ENCODE measurements at regions not wholly inside any gene's neighbourhood (a gene's known extent, or its start where the extent isn't known, plus 50 kb on each side); places are given as distances from the start of the nearest gene placed in this dataset.

DNA sequence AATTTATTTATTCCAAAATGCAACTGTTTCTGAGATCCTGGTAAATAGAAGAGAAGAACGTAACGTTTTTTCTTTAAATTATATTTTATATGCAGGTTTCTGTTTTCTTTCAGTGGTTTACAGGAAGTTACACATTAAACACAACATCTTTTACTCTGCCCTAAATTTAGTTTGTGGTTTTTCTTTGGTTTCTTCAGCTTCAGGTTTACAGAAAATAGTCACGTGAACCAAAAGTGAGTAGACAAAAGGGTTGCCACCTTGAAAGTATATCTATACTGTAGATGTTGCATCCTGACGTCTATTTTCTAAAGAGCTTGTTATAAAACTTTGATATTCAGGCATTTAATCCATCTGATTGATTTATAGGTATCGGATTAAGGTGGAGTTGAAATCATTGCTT is 1236.6 kb downstream of the MAT2B start:
- Histone ChIP-seq H3K27ac (ENCODE audit: low read length) (no peak overlapping the region), H3K27me3 (ENCODE audit: control insufficient read depth, insufficient read depth, low read length) (no peaks in the 10 kb centered on the region), H3K4me3 (ENCODE audit: low read length) (no peak overlapping the region), H3K36me3 (ENCODE audit: control insufficient read depth, insufficient read depth, low read length) (no peaks in the 10 kb centered on the region), H3K4me1 (ENCODE audit: control insufficient read depth, insufficient read depth, low read length) (no peaks in the 10 kb centered on the region), H3K9me3 (ENCODE audit: control insufficient read depth, insufficient read depth, low read length) (no peaks in the 10 kb centered on the region)
- WGBS (ENCODE audit: insufficient coverage, insufficient read length), result no CpG with 5 or more reads among the region's 5 CpGs
- DNase-seq (ENCODE audit: low read depth, low spot score), result no peak

DNA sequence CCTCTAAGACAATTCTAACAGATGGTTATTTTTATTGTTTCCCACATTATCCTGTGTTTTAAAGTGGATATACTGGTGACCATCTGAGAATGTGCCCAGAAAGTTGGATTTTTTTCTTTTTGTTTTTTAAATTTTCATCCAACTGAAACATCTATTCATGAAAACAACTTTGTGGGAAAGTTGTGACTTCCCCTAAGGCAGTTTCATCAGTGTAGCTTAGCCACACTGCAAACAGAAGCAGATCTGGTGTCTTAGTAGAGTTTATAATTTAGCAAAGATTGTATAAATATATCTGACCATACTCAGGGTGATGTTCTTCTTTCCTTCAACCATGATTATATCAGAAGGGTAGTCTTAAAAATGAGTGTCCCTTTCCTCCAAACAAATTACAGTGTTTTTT is 1241.3 kb downstream of the MAT2B start:
- Histone ChIP-seq H3K27me3 (ENCODE audit: control insufficient read depth, insufficient read depth, low read length) (no peaks in the 10 kb centered on the region), H3K4me3 (ENCODE audit: low read length) (no peak overlapping the region), H3K4me1 (ENCODE audit: control insufficient read depth, insufficient read depth, low read length) (no peaks in the 10 kb centered on the region), H3K36me3 (ENCODE audit: control insufficient read depth, insufficient read depth, low read length) (no peaks in the 10 kb centered on the region), H3K27ac (ENCODE audit: low read length) (no peak overlapping the region), H3K9me3 (ENCODE audit: control insufficient read depth, insufficient read depth, low read length) (no peaks in the 10 kb centered on the region)
- no peak for DNase-seq (ENCODE audit: low read depth, low spot score)

DNA sequence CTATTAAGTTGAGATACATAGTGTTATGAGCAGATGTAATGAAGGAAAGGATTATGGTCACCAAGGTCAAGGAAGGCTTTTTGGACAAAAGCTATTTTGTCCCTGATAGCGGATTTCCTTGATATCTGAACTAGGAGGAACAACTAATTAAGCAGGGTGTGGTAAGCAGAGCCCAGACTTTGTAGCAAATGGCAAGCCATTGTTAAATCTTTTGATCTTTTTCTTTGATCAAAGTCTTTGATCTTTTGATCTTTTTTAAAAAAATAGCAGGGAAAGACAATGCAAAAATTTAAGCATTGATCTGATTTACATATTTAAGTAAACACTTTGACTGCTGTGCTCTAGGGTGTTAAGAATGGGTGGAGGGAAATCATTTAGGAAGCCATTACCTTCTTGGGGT is 1242.0 kb downstream of the MAT2B start:
- H3K27ac ChIP-seq (ENCODE audit: low read length), result no peak overlapping the region
- no peaks in the 10 kb centered on the region for H3K4me1 ChIP-seq (ENCODE audit: control insufficient read depth, insufficient read depth, low read length)
- no peaks in the 10 kb centered on the region for H3K9me3 ChIP-seq (ENCODE audit: control insufficient read depth, insufficient read depth, low read length)
- H3K36me3 ChIP-seq (ENCODE audit: control insufficient read depth, insufficient read depth, low read length), result no peaks in the 10 kb centered on the region
- DNase-seq (ENCODE audit: low read depth, low spot score), result no peak
- WGBS (ENCODE audit: insufficient coverage, insufficient read length), result no CpG with 5 or more reads among the region's 1 CpG
- H3K27me3 ChIP-seq (ENCODE audit: control insufficient read depth, insufficient read depth, low read length), result no peaks in the 10 kb centered on the region
- no peak overlapping the region for H3K4me3 ChIP-seq (ENCODE audit: low read length)

DNA sequence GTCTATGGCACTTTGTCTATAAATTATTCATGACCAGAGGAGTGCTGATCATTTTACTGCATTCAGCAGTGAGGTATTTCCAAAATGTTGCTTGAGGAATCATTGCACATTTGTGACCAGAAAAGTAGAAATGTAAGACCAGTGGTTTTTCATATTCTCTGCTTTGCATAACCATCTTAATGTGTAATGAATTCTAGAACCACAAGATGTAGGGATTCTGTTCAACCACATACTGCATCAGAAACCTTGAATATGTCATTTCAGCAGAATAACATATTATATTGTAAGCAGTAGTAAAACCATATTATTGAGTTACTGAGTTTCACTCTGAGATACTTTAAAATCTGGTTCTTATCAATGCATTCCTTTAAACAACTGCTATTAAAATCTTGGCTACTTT is 1243.4 kb downstream of the MAT2B start:
- DNase-seq (ENCODE audit: low read depth, low spot score), result no peak
- H3K27ac ChIP-seq (ENCODE audit: low read length), result no peak overlapping the region
- H3K36me3 ChIP-seq (ENCODE audit: control insufficient read depth, insufficient read depth, low read length), result no peaks in the 10 kb centered on the region
- no peaks in the 10 kb centered on the region for H3K9me3 ChIP-seq (ENCODE audit: control insufficient read depth, insufficient read depth, low read length)
- H3K4me3 ChIP-seq (ENCODE audit: low read length), result no peak overlapping the region
- H3K27me3 ChIP-seq (ENCODE audit: control insufficient read depth, insufficient read depth, low read length), result no peaks in the 10 kb centered on the region
- no peaks in the 10 kb centered on the region for H3K4me1 ChIP-seq (ENCODE audit: control insufficient read depth, insufficient read depth, low read length)

DNA sequence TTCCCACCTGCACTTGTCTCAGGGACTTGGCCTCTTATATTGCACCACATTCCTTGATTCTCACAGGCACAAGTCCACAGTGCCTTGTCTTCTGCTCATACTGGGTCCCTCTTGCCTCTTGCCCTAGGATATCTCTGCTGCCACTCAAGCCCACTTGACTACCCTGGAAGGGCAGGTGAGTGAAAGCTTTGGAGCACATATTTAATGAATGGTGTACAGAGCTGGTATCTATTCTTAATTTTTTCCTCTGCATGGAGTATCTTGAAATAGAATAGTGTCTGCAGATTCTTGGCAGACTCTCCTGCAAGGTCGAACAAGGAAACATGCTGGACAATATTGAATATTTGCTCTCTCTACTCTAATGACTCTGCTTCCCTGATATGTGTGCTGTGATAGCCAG is 1248.0 kb downstream of the MAT2B start:
- no peaks in the 10 kb centered on the region for H3K27me3 ChIP-seq (ENCODE audit: control insufficient read depth, insufficient read depth, low read length)
- no peak for DNase-seq (ENCODE audit: low read depth, low spot score)
- H3K9me3 ChIP-seq (ENCODE audit: control insufficient read depth, insufficient read depth, low read length), result no peaks in the 10 kb centered on the region
- WGBS (ENCODE audit: insufficient coverage, insufficient read length), result no CpG with 5 or more reads among the region's 1 CpG
- no peak overlapping the region for H3K4me3 ChIP-seq (ENCODE audit: low read length)
- H3K36me3 ChIP-seq (ENCODE audit: control insufficient read depth, insufficient read depth, low read length), result no peaks in the 10 kb centered on the region
- H3K4me1 ChIP-seq (ENCODE audit: control insufficient read depth, insufficient read depth, low read length), result no peaks in the 10 kb centered on the region
- H3K27ac ChIP-seq (ENCODE audit: low read length), result no peak overlapping the region

DNA sequence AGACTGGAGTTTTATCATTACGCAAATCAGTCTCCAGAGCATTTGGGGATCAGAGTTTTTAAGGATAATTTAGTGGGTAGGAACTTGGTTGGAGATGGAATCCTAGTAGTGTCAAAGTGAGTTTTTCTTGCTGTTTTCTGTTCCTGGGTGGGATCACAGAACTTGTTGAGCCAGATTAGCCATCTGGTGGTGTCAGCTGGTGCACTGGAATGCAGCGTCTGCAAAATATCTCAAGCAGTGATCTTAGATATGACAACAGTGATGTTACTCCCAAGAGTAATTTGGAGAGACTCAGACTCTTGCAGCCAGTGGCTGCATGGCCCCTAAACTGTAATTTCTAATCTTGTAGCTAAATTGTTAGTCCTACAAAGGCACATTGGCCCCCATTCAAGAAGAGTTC is 1257.8 kb downstream of the MAT2B start:
- H3K9me3 ChIP-seq (ENCODE audit: control insufficient read depth, insufficient read depth, low read length), result no peaks in the 10 kb centered on the region
- no peak overlapping the region for H3K27ac ChIP-seq (ENCODE audit: low read length)
- H3K27me3 ChIP-seq (ENCODE audit: control insufficient read depth, insufficient read depth, low read length), result no peaks in the 10 kb centered on the region
- no CpG with 5 or more reads among the region's 2 CpGs for WGBS (ENCODE audit: insufficient coverage, insufficient read length)
- H3K36me3 ChIP-seq (ENCODE audit: control insufficient read depth, insufficient read depth, low read length), result no peaks in the 10 kb centered on the region
- no peak overlapping the region for H3K4me3 ChIP-seq (ENCODE audit: low read length)
- no peaks in the 10 kb centered on the region for H3K4me1 ChIP-seq (ENCODE audit: control insufficient read depth, insufficient read depth, low read length)
- DNase-seq (ENCODE audit: low read depth, low spot score), result no peak

DNA sequence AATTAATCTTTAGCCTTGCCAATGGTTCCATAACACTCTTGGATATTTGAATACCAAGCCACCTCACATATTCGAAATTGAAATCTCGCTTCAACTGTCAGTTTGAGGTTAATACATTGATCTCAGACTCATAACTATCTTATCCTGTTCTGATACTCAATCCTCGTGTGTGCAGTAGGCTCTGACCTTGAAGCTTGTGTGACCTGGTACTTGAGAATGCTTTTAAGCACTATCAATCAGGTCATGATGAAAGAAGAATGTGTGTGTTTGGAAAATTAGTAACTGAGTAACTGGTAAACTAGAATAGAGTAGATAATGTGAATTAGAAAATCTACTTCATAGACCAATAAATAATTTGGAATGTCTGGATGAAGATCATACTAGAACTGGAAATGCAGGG is 1266.7 kb downstream of the MAT2B start:
- no CpG with 5 or more reads among the region's 3 CpGs for WGBS (ENCODE audit: insufficient coverage, insufficient read length)
- H3K27ac ChIP-seq (ENCODE audit: low read length), result no peak overlapping the region
- no peaks in the 10 kb centered on the region for H3K4me1 ChIP-seq (ENCODE audit: control insufficient read depth, insufficient read depth, low read length)
- H3K27me3 ChIP-seq (ENCODE audit: control insufficient read depth, insufficient read depth, low read length), result no peaks in the 10 kb centered on the region
- H3K9me3 ChIP-seq (ENCODE audit: control insufficient read depth, insufficient read depth, low read length), result no peaks in the 10 kb centered on the region; the same call in 1 of the 2 replicates
- no peak overlapping the region for H3K4me3 ChIP-seq (ENCODE audit: low read length)
- H3K36me3 ChIP-seq (ENCODE audit: control insufficient read depth, insufficient read depth, low read length), result no peaks in the 10 kb centered on the region
- DNase-seq (ENCODE audit: low read depth, low spot score), result no peak

DNA sequence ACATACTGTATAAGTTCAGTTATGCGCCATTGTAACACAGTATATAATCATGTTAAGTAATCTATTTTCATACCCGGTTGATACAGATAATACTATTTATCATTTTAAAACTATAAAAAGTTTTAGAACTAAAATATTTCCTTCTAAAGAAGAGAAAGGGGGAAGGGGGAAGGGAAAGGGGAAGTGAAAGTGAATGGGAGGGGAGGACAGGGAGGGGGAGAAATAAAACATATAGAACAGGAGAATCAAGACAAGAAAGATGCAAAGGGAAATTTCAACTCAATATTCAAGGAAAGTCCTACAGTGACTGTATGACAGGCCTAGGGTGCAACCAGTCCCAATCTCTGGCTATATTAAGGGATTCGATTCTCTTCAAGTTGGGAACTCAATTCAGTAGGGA is 1278.8 kb downstream of the MAT2B start:
- no peaks in the 10 kb centered on the region for H3K4me1 ChIP-seq (ENCODE audit: control insufficient read depth, insufficient read depth, low read length)
- no peak overlapping the region for H3K27ac ChIP-seq (ENCODE audit: low read length)
- WGBS (ENCODE audit: insufficient coverage, insufficient read length), result no CpG with 5 or more reads among the region's 3 CpGs
- H3K9me3 ChIP-seq (ENCODE audit: control insufficient read depth, insufficient read depth, low read length), result no peaks in the 10 kb centered on the region
- H3K4me3 ChIP-seq (ENCODE audit: low read length), result no peak overlapping the region
- no peak for DNase-seq (ENCODE audit: low read depth, low spot score)
- no peaks in the 10 kb centered on the region for H3K27me3 ChIP-seq (ENCODE audit: control insufficient read depth, insufficient read depth, low read length)
- no peaks in the 10 kb centered on the region for H3K36me3 ChIP-seq (ENCODE audit: control insufficient read depth, insufficient read depth, low read length)

DNA sequence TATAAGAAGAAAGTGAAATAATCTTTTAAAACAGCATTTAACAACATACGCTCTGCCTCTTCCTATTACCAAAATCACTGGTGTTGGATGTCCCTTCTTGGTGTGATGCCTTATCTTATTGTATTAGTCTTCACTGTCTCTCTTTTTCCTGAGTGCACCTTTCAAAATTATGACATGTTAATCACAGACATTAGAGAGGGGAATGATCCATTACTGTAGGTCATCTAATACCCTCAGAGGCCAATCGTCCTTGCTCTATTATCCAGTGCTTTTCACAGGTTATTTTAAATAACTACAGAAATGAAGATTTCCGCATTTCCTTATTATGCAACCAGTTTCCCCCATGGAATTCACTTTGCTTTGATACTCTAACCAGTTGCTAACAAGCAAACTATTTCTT is 1292.7 kb downstream of the MAT2B start:
- Histone ChIP-seq H3K9me3 (ENCODE audit: control insufficient read depth, insufficient read depth, low read length) (peaks cover 5% of the 10 kb centered on the region), H3K27ac (ENCODE audit: low read length) (no peak overlapping the region), H3K36me3 (ENCODE audit: control insufficient read depth, insufficient read depth, low read length) (peaks cover 4% of the 10 kb centered on the region; the same call in 1 of the 2 replicates), H3K4me1 (ENCODE audit: control insufficient read depth, insufficient read depth, low read length) (no peaks in the 10 kb centered on the region; the same call in 1 of the 2 replicates), H3K4me3 (ENCODE audit: low read length) (no peak overlapping the region), H3K27me3 (ENCODE audit: control insufficient read depth, insufficient read depth, low read length) (no peaks in the 10 kb centered on the region)
- no CpG with 5 or more reads among the region's 3 CpGs for WGBS (ENCODE audit: insufficient coverage, insufficient read length)
- no peak for DNase-seq (ENCODE audit: low read depth, low spot score)

DNA sequence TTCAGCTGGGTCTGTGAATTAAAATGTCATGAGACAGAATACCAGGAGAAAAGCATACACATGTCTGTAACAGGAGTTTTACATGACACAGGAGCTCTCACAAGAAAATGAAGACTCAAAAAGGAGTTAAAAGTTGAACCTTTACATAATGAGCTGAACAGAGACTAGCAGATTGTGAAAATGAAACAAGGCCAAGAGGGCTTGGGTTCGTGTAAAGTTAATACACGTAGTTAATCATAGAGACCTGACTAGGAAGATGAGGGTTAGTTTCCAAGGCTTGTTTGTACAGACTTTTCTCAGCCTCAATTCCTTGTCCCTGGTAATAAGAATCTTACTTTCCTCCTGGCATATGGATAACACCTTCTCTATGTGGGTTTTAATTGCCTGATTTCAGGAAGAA is 1294.0 kb downstream of the MAT2B start:
- Histone ChIP-seq H3K4me1 (ENCODE audit: control insufficient read depth, insufficient read depth, low read length) (no peaks in the 10 kb centered on the region; the same call in 1 of the 2 replicates), H3K4me3 (ENCODE audit: low read length) (no peak overlapping the region), H3K27me3 (ENCODE audit: control insufficient read depth, insufficient read depth, low read length) (no peaks in the 10 kb centered on the region), H3K9me3 (ENCODE audit: control insufficient read depth, insufficient read depth, low read length) (peaks cover 5% of the 10 kb centered on the region), H3K27ac (ENCODE audit: low read length) (no peak overlapping the region), H3K36me3 (ENCODE audit: control insufficient read depth, insufficient read depth, low read length) (peaks cover 4% of the 10 kb centered on the region; the same call in 1 of the 2 replicates)
- DNase-seq (ENCODE audit: low read depth, low spot score), result no peak
- no CpG with 5 or more reads among the region's 2 CpGs for WGBS (ENCODE audit: insufficient coverage, insufficient read length)

DNA sequence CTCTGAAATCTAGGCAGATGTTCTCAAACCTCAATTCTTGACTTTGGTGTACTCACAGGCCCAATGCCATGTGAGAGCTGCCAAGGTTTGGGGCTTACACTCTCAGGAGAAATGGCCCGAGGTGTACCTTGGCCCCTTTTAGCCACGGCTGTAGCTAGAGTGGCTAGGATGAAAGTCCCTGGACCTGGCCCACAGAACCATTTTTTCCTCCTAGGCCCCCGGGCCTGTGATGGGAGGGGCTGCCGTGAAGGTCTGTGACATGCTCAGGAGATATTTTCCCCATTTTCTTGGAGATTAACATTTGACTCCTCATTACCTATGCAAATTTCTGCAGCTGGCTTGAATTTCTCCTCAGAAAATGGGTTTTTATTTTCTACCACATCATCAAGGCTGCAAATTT is 1296.5 kb downstream of the MAT2B start:
- no CpG with 5 or more reads among the region's 4 CpGs for WGBS (ENCODE audit: insufficient coverage, insufficient read length)
- no peaks in the 10 kb centered on the region for H3K27me3 ChIP-seq (ENCODE audit: control insufficient read depth, insufficient read depth, low read length)
- no peak for DNase-seq (ENCODE audit: low read depth, low spot score)
- no peak overlapping the region for H3K27ac ChIP-seq (ENCODE audit: low read length)
- peaks cover 4% of the 10 kb centered on the region; the same call in 1 of the 2 replicates for H3K36me3 ChIP-seq (ENCODE audit: control insufficient read depth, insufficient read depth, low read length)
- H3K9me3 ChIP-seq (ENCODE audit: control insufficient read depth, insufficient read depth, low read length), result peaks cover 5% of the 10 kb centered on the region
- H3K4me3 ChIP-seq (ENCODE audit: low read length), result no peak overlapping the region
- H3K4me1 ChIP-seq (ENCODE audit: control insufficient read depth, insufficient read depth, low read length), result no peaks in the 10 kb centered on the region; the same call in 1 of the 2 replicates
